IgD-negative memory B cell (primary cell): ENCODE measurements at regions not wholly inside any gene's neighbourhood (a gene's known extent, or its start where the extent isn't known, plus 50 kb on each side); places are given as distances from the start of the nearest gene placed in this dataset.
A peak's percentile ranks its signal among the peaks of the same experiment; 100 is the strongest.

Experiments used
- H3K27ac Mint-ChIP-seq, 3 donors: one replicate each; pipeline ENCODE4 v1.8.0; 2020 to 2022; ENCODE audit warnings: mild to moderate bottlenecking in 3 of 3, mixed read lengths in 3 of 3, moderate library complexity in 1 of 3
- H3K27me3 Mint-ChIP-seq: one replicate; pipeline ENCODE4 v1.8.0; 2021; ENCODE audit warnings: mixed read lengths
- H3K36me3 Mint-ChIP-seq: one replicate; pipeline ENCODE4 v1.8.0; 2020; ENCODE audit warnings: mild to moderate bottlenecking, mixed read lengths
- H3K4me1 Mint-ChIP-seq, 3 donors: one replicate each; pipeline ENCODE4 v1.8.0; 2020 to 2022; ENCODE audit warnings: mixed read lengths in 3 of 3, mild to moderate bottlenecking in 1 of 3
- H3K4me3 Mint-ChIP-seq, 4 donors: one replicate each; pipeline ENCODE4 v1.8.0; 2020 to 2022; ENCODE audit warnings: mild to moderate bottlenecking in 4 of 4, mixed read lengths in 4 of 4, moderate library complexity in 3 of 4
- H3K9me3 Mint-ChIP-seq, 3 donors: one replicate each; pipeline ENCODE4 v1.8.0; 2020 to 2021; ENCODE audit warnings: mixed read lengths in 3 of 3, mild to moderate bottlenecking in 1 of 3

DNA sequence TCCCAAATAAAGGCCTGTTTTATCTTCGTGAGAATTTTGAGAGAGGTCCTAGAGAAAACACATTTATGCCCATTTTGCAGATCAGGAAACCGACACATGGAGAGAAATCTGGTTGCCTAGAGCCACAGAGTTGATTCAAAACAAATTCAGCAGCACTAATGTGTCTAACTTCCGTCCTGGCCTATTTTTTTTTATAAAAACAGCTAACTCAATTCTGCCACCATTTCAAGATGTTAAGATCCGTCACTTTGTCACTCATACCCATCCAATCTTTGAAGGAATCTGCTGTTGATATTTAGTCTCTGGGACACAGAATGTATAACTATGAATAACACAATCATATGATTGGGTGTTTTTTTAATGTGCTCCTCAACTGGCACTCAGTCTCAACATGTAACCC is 611.1 kb upstream of the ARID1B start:
- H3K4me3 Mint-ChIP-seq: no peak overlapping the region
- H3K27me3 Mint-ChIP-seq: peaks cover 2% of the 10 kb centered on the region
- peaks cover 7 to 23% (median 16%) of the 10 kb centered on the region in 3 donors for H3K4me1 Mint-ChIP-seq
- H3K9me3 Mint-ChIP-seq: peaks cover 0 to 5% (median 0%) of the 10 kb centered on the region in 3 donors
- H3K36me3 Mint-ChIP-seq: no peaks in the 10 kb centered on the region
- H3K27ac Mint-ChIP-seq: no peak overlapping the region

DNA sequence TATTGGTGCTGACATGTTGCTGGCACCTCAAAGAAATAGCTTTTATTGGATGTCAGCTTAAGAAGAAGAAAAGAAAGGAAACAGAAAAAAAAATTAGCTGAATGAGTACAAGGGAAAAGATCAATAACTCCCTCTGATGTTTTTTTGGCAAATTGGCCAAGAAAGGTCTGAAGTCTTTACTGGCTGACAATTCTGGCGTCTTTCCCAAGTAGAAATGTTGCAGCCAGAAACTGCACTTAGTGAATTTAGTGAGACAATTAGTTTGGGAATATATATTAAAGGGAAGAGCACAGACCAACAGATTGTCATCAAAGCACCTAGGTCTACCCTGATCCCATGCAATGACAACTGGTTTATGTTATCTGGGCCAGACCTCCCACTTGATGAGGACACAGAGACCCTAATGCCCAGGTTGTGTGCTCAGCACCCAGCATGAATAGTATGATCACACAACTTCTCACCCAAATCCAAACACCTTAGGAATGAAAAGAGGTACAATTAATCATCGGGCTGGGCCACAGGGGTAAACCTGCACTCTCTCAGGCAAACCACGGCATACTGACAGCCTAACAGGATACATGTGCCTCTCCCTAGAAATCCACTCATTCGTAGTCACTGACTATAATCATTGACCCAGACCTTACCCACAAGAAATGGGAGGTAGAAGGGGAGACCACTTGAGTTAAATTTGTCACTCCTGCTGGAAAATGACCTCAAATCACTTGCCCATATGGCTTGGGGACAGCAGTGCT is 612.3 kb upstream of the ARID1B start:
- Mint-ChIP-seq H3K4me1 (peaks cover 7 to 23% (median 16%) of the 10 kb centered on the region in 3 donors), H3K4me3 (no peak overlapping the region), H3K27me3 (peaks cover 2% of the 10 kb centered on the region), H3K36me3 (no peaks in the 10 kb centered on the region), H3K9me3 (peaks cover 0 to 5% (median 0%) of the 10 kb centered on the region in 3 donors), H3K27ac (no peak overlapping the region)

DNA sequence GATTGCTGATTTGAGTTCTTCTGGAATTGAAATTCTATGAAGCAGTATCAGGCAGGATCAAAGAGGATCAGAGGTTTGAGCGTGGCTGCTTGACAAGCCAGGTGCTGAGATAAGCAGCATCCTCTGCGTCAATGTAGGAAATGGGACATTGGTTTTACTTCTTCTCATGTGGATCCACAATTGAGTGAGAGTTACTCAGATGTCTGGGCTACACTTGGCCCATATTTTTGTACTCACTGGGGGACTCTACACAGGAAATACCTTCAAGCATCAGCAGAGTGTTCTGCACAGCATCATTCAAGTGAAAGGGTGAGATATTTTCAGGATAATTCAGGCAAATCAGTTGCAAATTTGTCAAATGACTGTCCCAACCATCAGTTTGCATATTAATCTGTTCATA is 613.9 kb upstream of the ARID1B start:
- Mint-ChIP-seq H3K9me3 (peaks cover 0 to 5% (median 0%) of the 10 kb centered on the region in 3 donors), H3K27me3 (peaks cover 2% of the 10 kb centered on the region), H3K27ac (no peak overlapping the region), H3K36me3 (no peaks in the 10 kb centered on the region), H3K4me3 (peak overlapping the region in 1 of 4 donors; percentile 43), H3K4me1 (peaks cover 6 to 23% (median 16%) of the 10 kb centered on the region in 3 donors)

DNA sequence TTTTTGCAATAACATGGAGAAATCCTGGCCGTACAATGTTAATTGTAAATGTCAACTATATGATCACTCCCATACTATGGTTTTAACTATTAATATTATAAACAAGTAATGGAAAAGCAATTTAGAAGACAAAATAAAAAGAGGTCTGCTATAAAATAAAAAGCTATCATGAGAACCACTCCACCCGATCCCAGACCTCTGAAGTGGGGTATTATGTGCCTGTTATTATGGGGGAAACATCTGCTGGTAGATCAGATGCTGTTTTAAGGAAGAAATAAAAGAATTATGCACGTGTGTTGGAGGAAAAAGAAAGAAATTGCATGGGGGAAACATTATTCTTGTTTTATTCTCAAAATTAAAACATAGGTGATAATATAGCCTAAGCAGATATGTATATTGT is 615.7 kb upstream of the ARID1B start:
- Mint-ChIP-seq H3K27me3 (peaks cover 2% of the 10 kb centered on the region), H3K36me3 (peaks cover 2% of the 10 kb centered on the region), H3K4me1 (peaks cover 6 to 18% (median 9%) of the 10 kb centered on the region in 3 donors), H3K4me3 (no peak overlapping the region), H3K9me3 (peaks cover 0 to 5% (median 0%) of the 10 kb centered on the region in 3 donors), H3K27ac (no peak overlapping the region)

DNA sequence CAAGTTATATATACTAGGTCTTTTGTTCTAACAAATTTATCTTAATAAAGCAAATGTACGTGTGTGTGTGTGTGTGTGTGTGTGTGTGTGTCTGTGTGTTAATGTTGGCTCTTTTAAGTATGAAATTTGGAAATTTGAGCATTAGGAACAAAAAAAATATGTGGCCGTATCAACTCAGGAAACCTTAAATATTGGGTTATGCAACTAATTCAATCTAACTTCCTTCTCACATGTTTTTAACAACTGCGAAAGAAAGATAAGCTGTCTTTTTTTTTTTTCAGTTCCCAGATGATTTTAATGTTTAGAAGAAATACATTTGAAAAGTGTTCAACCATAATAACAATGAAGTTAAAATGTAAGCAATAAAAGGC is 616.4 kb upstream of the ARID1B start:
- Mint-ChIP-seq H3K4me1 (peaks cover 6 to 13% (median 9%) of the 10 kb centered on the region in 3 donors), H3K27me3 (peaks cover 2% of the 10 kb centered on the region), H3K4me3 (no peak overlapping the region), H3K36me3 (peaks cover 2% of the 10 kb centered on the region), H3K9me3 (no peaks in the 10 kb centered on the region), H3K27ac (no peak overlapping the region)

DNA sequence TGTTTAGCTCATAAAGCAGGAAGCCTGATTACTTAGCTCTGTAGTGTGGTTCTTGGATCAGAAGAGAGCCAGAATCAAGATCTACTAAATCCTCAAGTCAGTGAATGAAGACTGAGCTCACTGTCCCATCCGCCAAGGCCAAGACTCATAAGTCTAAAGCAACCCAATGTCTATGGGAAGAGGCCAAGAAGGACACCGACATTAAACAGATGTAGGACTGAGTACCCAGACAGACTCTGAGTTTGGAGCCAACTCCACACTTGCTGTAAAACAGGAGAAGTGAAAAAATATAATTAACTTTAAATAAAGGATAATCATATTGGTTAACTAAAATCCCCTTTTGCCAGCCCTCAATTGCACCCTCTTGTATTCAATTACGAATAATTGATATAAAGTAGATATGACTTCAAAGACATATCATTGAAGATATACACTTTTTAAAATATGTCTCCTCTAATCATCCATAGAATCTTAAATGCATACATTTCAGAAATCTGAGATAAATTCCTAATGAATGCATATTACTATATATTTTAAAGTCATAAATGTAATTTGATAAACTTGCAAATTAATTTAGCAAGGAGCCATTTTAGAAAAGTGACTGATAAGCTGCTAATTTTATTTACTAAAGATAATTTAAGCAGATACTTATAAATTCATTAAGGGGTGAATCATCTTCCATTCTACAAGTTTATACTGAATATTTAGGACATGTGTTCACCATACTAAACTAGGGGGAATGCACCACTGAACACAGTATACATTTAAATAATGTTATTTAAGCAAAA is 617.0 kb upstream of the ARID1B start:
- H3K4me3 Mint-ChIP-seq: no peak overlapping the region
- H3K27me3 Mint-ChIP-seq: peaks cover 2% of the 10 kb centered on the region
- no peaks in the 10 kb centered on the region for H3K9me3 Mint-ChIP-seq
- peaks cover 2% of the 10 kb centered on the region for H3K36me3 Mint-ChIP-seq
- peaks cover 4 to 13% (median 9%) of the 10 kb centered on the region in 3 donors for H3K4me1 Mint-ChIP-seq
- no peak overlapping the region for H3K27ac Mint-ChIP-seq

DNA sequence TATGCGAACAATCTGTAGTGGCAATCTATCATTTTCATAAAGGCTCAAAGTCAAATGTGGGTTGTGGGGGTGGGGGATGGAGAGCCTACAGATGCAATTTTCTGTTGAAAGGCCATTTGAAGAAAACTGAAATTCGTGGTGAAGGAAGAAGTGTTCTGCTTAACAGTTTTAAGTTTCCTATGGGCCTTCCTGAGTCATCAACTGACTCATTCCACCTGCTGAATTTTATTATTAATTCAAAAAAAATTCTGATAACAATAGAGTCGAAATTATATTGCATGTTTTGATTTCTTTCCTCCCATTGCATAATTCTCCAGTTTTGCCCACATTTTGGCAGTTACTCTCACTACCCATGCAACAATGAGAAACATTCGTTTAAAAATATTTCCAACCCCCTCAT is 622.3 kb upstream of the ARID1B start:
- H3K4me3 Mint-ChIP-seq: no peak overlapping the region
- H3K27ac Mint-ChIP-seq: no peak overlapping the region
- H3K36me3 Mint-ChIP-seq: peaks cover 4% of the 10 kb centered on the region
- peaks cover 0 to 2% (median 0%) of the 10 kb centered on the region in 3 donors for H3K9me3 Mint-ChIP-seq
- H3K27me3 Mint-ChIP-seq: no peaks in the 10 kb centered on the region
- peaks cover 0 to 5% (median 2%) of the 10 kb centered on the region in 3 donors for H3K4me1 Mint-ChIP-seq

DNA sequence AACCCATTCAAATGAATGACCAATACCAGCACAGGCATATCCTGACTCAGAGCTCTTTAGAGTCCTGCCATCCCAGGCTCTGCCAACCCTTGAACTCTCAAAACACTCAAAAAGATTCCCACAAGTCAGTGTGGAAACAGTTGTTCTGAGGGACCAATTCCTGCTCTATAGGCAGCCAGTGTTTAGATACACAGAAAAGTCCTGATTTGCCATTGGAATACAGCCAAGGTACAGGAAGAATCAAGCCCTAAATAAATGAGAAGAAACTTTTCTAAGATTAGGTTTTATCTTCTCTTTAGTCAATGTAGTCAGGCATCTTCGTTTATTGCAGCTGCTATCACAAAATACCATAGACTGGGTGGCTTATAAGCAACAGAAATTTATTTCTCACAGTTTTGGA is 626.8 kb upstream of the ARID1B start:
- Mint-ChIP-seq H3K27me3 (no peaks in the 10 kb centered on the region), H3K9me3 (peaks cover 3 to 6% (median 5%) of the 10 kb centered on the region in 3 donors), H3K36me3 (peaks cover 10% of the 10 kb centered on the region), H3K27ac (no peak overlapping the region), H3K4me1 (peaks cover 0 to 7% (median 2%) of the 10 kb centered on the region in 3 donors), H3K4me3 (no peak overlapping the region)

DNA sequence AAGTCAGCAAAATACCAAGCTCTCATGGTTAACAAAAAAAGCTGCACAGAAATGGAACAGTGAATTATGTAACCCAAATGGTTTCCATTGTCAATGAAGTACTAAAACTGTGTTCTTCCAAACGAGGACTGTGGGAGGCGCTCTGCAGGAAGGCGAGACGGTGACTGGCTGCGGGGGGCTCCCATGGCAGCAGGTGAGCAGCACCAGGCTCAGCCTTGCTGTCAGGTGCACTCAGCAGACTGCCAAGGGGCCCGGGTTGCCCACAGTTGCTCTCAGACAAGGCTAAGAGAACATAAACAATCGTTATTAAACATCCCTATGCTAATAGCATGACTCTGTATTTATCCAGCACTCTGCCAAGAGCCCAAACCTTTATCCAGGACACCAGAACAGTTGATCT is 630.3 kb upstream of the ARID1B start:
- Mint-ChIP-seq H3K9me3 (peaks cover 12 to 29% (median 17%) of the 10 kb centered on the region in 3 donors), H3K36me3 (peaks cover 13% of the 10 kb centered on the region), H3K4me3 (no peak overlapping the region), H3K4me1 (peaks cover 0 to 1% (median 0%) of the 10 kb centered on the region in 3 donors), H3K27me3 (peaks cover 4% of the 10 kb centered on the region), H3K27ac (no peak overlapping the region)

DNA sequence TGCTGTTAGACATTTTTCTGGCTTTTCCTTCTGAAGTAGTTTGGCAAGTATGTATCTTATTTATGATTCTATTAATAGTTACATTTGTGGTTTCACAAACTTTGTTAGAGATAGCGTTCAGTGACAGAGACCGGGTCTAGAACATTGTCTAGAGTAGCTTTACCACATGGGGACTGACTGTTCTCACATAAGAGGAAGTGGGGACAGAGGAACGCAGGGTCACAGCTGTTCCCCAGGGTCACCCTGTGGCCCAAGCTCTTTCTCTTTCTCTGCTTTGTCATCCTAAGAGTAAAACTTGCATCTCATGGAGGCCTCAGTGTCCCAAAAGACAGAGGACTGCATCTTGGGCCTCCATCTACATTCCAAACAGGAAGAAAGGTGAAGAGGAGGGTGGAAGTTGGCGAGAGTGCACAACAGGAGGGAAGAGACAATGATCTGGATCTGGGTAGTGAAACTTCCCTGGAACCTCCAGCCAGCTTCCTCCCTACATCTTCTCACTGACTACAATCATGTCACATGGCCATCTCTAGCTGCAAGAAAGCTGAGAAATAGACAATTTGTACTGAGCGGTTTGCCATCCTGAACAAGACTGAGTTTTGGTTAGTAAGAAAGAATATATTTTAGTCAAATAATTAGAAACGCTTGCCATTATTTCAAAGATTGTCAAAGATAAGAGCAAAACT is 645.8 kb upstream of the ARID1B start:
- H3K36me3 Mint-ChIP-seq: peaks cover 12% of the 10 kb centered on the region
- peak overlapping the region in 1 of 4 donors; percentile 87 for H3K4me3 Mint-ChIP-seq
- peak overlapping the region in 2 of 3 donors; percentile 1 to 59 for H3K27ac Mint-ChIP-seq
- H3K9me3 Mint-ChIP-seq: peaks cover 6 to 19% (median 7%) of the 10 kb centered on the region in 3 donors
- H3K27me3 Mint-ChIP-seq: no peaks in the 10 kb centered on the region
- H3K4me1 Mint-ChIP-seq: peaks cover 9 to 11% (median 9%) of the 10 kb centered on the region in 3 donors

DNA sequence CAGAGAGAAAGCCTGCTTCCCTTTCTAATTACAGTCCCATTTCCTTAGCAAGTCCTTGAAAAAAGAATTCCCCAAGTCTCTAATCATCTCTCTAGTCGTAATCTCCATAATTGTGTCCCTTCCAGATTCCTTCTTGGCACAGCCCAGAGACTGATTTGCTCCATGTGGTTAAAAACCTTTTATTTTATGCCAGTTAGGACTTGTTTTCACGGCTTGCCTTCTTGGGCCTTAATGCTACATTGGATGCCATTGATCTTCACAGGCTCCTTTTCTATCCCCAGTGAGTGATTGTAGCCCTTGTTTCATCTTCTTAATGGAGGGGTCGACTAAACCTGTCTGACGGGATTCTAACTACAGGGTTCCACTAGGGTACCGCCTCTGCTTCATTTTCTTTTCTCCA is 650.6 kb upstream of the ARID1B start:
- Mint-ChIP-seq H3K27me3 (no peaks in the 10 kb centered on the region), H3K4me1 (peaks cover 8 to 10% (median 9%) of the 10 kb centered on the region in 3 donors), H3K9me3 (peaks cover 0 to 1% (median 0%) of the 10 kb centered on the region in 3 donors), H3K4me3 (no peak overlapping the region), H3K36me3 (peaks cover 5% of the 10 kb centered on the region), H3K27ac (no peak overlapping the region)

DNA sequence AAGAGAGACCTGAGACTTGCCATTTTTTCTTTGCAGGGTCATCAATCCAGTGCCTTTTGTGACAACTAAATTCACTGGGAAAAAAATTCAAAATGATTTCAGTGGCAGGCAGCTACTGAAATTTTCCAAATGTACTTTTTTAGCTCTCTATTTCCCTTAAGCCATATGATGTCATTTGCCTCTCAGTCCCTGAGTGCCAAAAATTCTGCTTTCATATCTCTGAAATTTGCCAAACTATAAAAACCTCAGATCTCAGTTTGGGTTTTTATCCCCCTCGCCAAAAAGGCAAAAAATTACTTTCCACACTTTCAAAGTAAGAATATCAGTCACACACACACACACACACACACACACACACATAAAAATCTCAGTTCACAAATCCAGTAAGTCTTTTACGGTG is 651.3 kb upstream of the ARID1B start:
- peaks cover under 1% of the 10 kb centered on the region for H3K36me3 Mint-ChIP-seq
- no peaks in the 10 kb centered on the region for H3K27me3 Mint-ChIP-seq
- no peak overlapping the region for H3K4me3 Mint-ChIP-seq
- peaks cover 1 to 3% (median 2%) of the 10 kb centered on the region in 3 donors for H3K4me1 Mint-ChIP-seq
- no peak overlapping the region for H3K27ac Mint-ChIP-seq
- H3K9me3 Mint-ChIP-seq: peaks cover 0 to 1% (median 0%) of the 10 kb centered on the region in 3 donors

DNA sequence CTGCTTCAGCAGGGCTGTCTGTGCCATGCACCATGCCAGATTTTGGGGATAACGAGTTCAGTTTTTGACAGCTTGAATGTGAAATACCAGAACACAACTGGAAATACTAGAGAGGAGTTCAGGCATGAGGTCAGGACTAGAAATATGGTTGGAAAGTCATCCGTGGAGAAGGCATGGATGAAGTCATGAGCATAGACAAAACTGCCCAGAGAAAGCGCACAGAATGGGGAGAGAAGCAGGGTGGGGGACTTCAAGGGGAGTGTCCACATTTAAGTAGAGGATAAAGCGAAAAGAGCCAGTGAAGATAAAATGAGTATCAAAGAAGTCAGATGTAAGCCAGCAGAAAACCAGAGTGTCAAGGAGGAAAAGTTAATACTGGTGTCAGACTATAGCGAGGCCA is 653.4 kb upstream of the ARID1B start:
- peak overlapping the region in 1 of 4 donors; percentile 17 for H3K4me3 Mint-ChIP-seq
- H3K27me3 Mint-ChIP-seq: peaks cover under 1% of the 10 kb centered on the region
- no peak overlapping the region for H3K27ac Mint-ChIP-seq
- H3K4me1 Mint-ChIP-seq: peaks cover 0 to 3% (median 0%) of the 10 kb centered on the region in 3 donors
- peaks cover under 1% of the 10 kb centered on the region for H3K36me3 Mint-ChIP-seq
- H3K9me3 Mint-ChIP-seq: peaks cover 0 to 3% (median under 1%) of the 10 kb centered on the region in 3 donors

DNA sequence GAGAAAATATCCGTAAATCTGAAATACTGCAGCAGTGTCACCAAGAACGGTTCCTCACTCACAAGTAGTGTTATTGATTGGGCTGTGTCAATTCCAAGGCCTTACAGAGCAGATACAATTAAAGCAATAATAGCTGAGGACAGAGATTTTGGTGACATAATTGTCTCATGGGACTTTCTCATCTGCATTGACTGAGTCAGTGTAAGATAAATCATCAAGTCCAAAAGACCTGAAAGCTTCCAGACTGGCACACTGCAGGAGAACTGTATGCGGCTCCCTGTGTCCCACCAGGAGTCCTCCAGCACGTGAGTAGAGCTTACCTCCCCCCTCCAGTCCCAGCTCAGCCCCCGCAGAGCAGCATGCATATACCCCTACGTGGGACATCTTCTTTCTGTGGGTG is 655.2 kb upstream of the ARID1B start:
- Mint-ChIP-seq H3K36me3 (peaks cover 3% of the 10 kb centered on the region), H3K4me1 (peaks cover 0 to 3% (median 0%) of the 10 kb centered on the region in 3 donors), H3K9me3 (peaks cover 0 to 3% (median 2%) of the 10 kb centered on the region in 3 donors), H3K27me3 (peaks cover 2% of the 10 kb centered on the region), H3K4me3 (no peak overlapping the region), H3K27ac (no peak overlapping the region)

DNA sequence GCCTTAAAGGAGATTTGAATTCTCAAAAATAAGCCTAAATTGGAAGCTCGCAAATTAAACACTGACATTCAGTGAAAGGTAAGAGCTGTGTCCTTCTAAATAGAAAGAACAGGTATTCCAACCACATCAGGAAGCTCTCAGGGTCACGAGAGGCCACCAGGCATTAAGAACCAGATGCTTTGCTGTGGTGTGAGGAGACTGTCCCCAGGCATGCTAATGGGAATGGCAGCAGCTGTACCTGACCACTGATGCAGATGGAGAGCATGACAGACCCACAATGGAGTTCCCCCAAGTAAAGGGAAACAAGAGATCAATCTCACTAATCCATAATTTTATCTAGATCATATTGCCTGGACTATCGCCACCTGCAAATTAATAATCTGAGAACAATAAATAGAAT is 658.9 kb upstream of the NOX3 start:
- Mint-ChIP-seq H3K4me3 (no peak overlapping the region), H3K9me3 (peaks cover 0 to 3% (median 2%) of the 10 kb centered on the region in 3 donors), H3K27ac (no peak overlapping the region), H3K36me3 (peaks cover 5% of the 10 kb centered on the region), H3K27me3 (peaks cover 2% of the 10 kb centered on the region), H3K4me1 (peaks cover 2 to 4% (median 3%) of the 10 kb centered on the region in 3 donors)
